SK-N-SH (cell line): ENCODE measurements at regions not wholly inside any gene's neighbourhood (a gene's known extent, or its start where the extent isn't known, plus 50 kb on each side); places are given as distances from the start of the nearest gene placed in this dataset.

Experiments used
- CTCF ChIA-PET: fragments of 300-600, 350-600 bp; formaldehyde crosslinking; extraction: SDS; loops from one replicate; lab custom pipeline; 2021; lab: Yijun Ruan, JAX
- POLR2A ChIA-PET: fragments of 350-600 bp; sonication (Branson Sonifier 250); formaldehyde crosslinking; extraction: SDS; loops from one replicate; lab custom pipeline; 2020; ENCODE audit warnings: antibody characterized with exemption, inconsistent platforms; lab: Yijun Ruan, JAX
- DNase-seq: peaks from one replicate; pipeline ENCODE4 v3.0.0; 2012
- H2AFZ ChIP-seq: fragments of 200-600 bp; sonication (generic); 2 replicates; pipeline ENCODE4 v1.8.1; 2016; ENCODE audit warnings: antibody characterized with exemption, mild to moderate bottlenecking, low read depth
- H3F3A ChIP-seq: fragments of 200-600 bp; sonication (generic); replicated peaks from 2 replicates; pipeline ENCODE3; 2016; ENCODE audit warnings: antibody characterized with exemption, mild to moderate bottlenecking; ENCODE audit not compliant: insufficient read depth
- H3K27ac ChIP-seq, 2 experiments: fragments of 200-500 bp in 1 of 2; fragments of 200-600 bp in 1 of 2; sonication (Bioruptor generic) in 1 of 2; sonication (generic), shearing (Covaris generic) in 1 of 2; 2 replicates each; pipeline versions ENCODE4 v1.5.1 to v1.6.1; 2014 to 2016; ENCODE audit warnings: low read depth in 2 of 2, inconsistent platforms in 1 of 2, low read length in 1 of 2, mild to moderate bottlenecking in 1 of 2, mixed read lengths in 1 of 2
- H3K27me3 ChIP-seq: fragments of 200-600 bp; sonication (generic), shearing (Covaris generic); 2 replicates; pipeline ENCODE4 v1.6.1; 2016; ENCODE audit warnings: mixed run types; ENCODE audit not compliant: insufficient read depth
- H3K36me3 ChIP-seq, 2 experiments: fragments of 200-500 bp in 1 of 2; fragments of 200-600 bp in 1 of 2; sonication (Bioruptor generic) in 1 of 2; sonication (generic) in 1 of 2; replicated peaks in 1 of 2; 2 replicates each; pipeline versions ENCODE3 to v1.5.1; 2014 to 2016; ENCODE audit warnings: low read length in 1 of 2, mild to moderate bottlenecking in 1 of 2; ENCODE audit not compliant: insufficient read depth in 2 of 2, control insufficient read depth in 1 of 2
- H3K4me1 ChIP-seq, 2 experiments: fragments of 200-500 bp in 1 of 2; fragments of 200-600 bp in 1 of 2; sonication (Bioruptor generic) in 1 of 2; sonication (generic), shearing (Covaris generic) in 1 of 2; 2 replicates each; pipeline versions ENCODE4 v1.5.1 to v1.6.1; 2014 to 2016; ENCODE audit warnings: low read depth in 1 of 2, low read length in 1 of 2, mixed run types in 1 of 2; ENCODE audit not compliant: insufficient read depth in 2 of 2, control insufficient read depth in 1 of 2
- H3K4me2 ChIP-seq: fragments of 200-600 bp; sonication (generic), shearing (Covaris generic); 2 replicates; pipeline ENCODE4 v1.6.1; 2017; ENCODE audit warnings: mixed run types
- H3K4me3 ChIP-seq, 2 experiments: fragments of 200-500 bp in 1 of 2; fragments of 200-600 bp in 1 of 2; sonication (Bioruptor generic) in 1 of 2; sonication (generic), shearing (Covaris generic) in 1 of 2; 2 replicates each; pipeline versions ENCODE4 v1.5.1 to v1.8.1; 2014 to 2016; ENCODE audit warnings: low read depth in 2 of 2, inconsistent platforms in 1 of 2, low read length in 1 of 2, mild to moderate bottlenecking in 1 of 2, mixed read lengths in 1 of 2, moderate library complexity in 1 of 2
- H3K79me2 ChIP-seq: fragments of 200-600 bp; sonication (generic); 2 replicates; pipeline ENCODE4 v1.8.1; 2017; ENCODE audit warnings: mild to moderate bottlenecking; ENCODE audit not compliant: insufficient read depth
- H3K9ac ChIP-seq: fragments of 200-600 bp; sonication (generic); 2 replicates; pipeline ENCODE4 v1.6.1; 2017; ENCODE audit warnings: mixed run types
- H3K9me2 ChIP-seq: fragments of 200-600 bp; sonication (generic); 2 replicates; pipeline ENCODE4 v1.6.1; 2017; ENCODE audit warnings: mixed run types
- H3K9me3 ChIP-seq: fragments of 200-600 bp; sonication (generic); 2 replicates; pipeline ENCODE4 v1.6.1; 2017; ENCODE audit warnings: mixed run types, mild to moderate bottlenecking, moderate library complexity
- H4K20me1 ChIP-seq: fragments of 200-600 bp; sonication (generic); 2 replicates; pipeline ENCODE4 v1.6.1; 2017; ENCODE audit warnings: mild to moderate bottlenecking, mixed run types; ENCODE audit not compliant: insufficient read depth
- CHD2 ChIP-seq: fragments of 150-350 bp; IDR thresholded peaks from 2 replicates; pipeline ENCODE4 v1.6.1; 2018; ENCODE audit warnings: low read length; ENCODE audit not compliant: partially characterized antibody
- ELF1 ChIP-seq: IDR thresholded peaks from 2 replicates; pipeline ENCODE4 v1.4.0; 2012
- EP300 ChIP-seq, 2 experiments: IDR thresholded peaks; 2 replicates each; pipeline versions ENCODE4 v1.4.0 to v1.6.1; 2012; ENCODE audit warnings: borderline replicate concordance in 1 of 2, low read depth in 1 of 2, low read length in 1 of 2
- FOSL2 ChIP-seq: IDR thresholded peaks from 2 replicates; pipeline ENCODE4 v1.4.0; 2012; ENCODE audit warnings: low read depth, mild to moderate bottlenecking, moderate library complexity, borderline replicate concordance
- GABPA ChIP-seq: IDR thresholded peaks from 2 replicates; pipeline ENCODE4 v1.4.0; 2012; ENCODE audit warnings: low read depth, mild to moderate bottlenecking
- GATA2 ChIP-seq: sonication (generic); formaldehyde crosslinking; IDR thresholded peaks from 2 replicates; pipeline ENCODE4 v1.5.0; 2020; ENCODE audit warnings: mild to moderate bottlenecking, missing genetic modification reagents
- MXI1 ChIP-seq: IDR thresholded peaks from 2 replicates; pipeline ENCODE4 v1.6.1; 2012; ENCODE audit warnings: mild to moderate bottlenecking, low read depth, low read length, improper control_type of control experiment
- NFIC ChIP-seq: IDR thresholded peaks from 2 replicates; pipeline ENCODE4 v1.4.0; 2012; ENCODE audit warnings: borderline replicate concordance
- NRF1 ChIP-seq: IDR thresholded peaks from 2 replicates; pipeline ENCODE4 v1.6.1; 2012; ENCODE audit warnings: low read depth, mild to moderate bottlenecking, low read length
- RCOR1 ChIP-seq: fragments of 150-350 bp; IDR thresholded peaks from 2 replicates; pipeline ENCODE4 v1.6.1; 2017; ENCODE audit warnings: antibody characterized with exemption, low read length
- TCF12 ChIP-seq: IDR thresholded peaks from 2 replicates; pipeline ENCODE4 v1.4.0; 2012
- TEAD4 ChIP-seq: IDR thresholded peaks from 2 replicates; pipeline ENCODE4 v1.4.0; 2012; ENCODE audit warnings: mild to moderate bottlenecking, borderline replicate concordance; ENCODE audit not compliant: insufficient read depth
- YY1 ChIP-seq: IDR thresholded peaks from 2 replicates; pipeline ENCODE4 v1.4.0; 2012; ENCODE audit warnings: low read depth, mild to moderate bottlenecking
- WGBS: methylation state at CpG from one replicate; pipeline ENCODE4 v1.1.6; 2017; ENCODE audit warnings: low lambda C conversion rate; 5-methylcytosine and 5-hydroxymethylcytosine counted together
- TF ChIP-seq, protein P1 (sequence below): IDR thresholded peaks from 2 replicates; pipeline ENCODE4; 2012
- TF ChIP-seq, protein P2 (sequence below): IDR thresholded peaks from 2 replicates; pipeline ENCODE4 v1.6.1; 2012; ENCODE audit warnings: mild to moderate bottlenecking, low read depth, low read length, moderate library complexity
- TF ChIP-seq, protein P3 (sequence below): fragments of 200-600 bp; sonication (generic); IDR thresholded peaks from 2 replicates; pipeline ENCODE4 v1.6.1; 2017; ENCODE audit warnings: antibody characterized with exemption, mild to moderate bottlenecking, moderate library complexity
- TF ChIP-seq, protein P4 (sequence below): fragments of 150-350 bp; IDR thresholded peaks from 2 replicates; pipeline ENCODE4 v1.6.1; 2017; ENCODE audit warnings: antibody characterized with exemption, low read length, low read depth, borderline replicate concordance

DNA sequence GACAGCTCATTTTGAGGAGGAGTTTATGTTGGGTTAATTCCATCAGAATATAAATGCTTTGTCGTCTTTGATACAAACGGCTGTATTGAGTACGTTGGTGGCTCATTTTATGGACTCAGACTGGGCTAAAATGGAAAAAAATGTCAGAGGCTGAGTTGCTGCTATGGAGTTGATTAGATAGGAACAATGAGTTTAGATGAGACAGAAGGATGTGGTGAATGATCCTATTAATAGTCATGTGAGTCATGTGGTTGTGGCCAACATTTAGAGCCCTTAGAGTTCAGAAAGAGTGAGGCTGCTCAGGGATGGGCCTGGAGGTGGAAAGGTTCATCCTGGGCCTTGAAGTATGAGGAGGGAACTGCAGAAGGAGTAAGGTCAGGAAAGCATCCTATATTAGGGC is 434.2 kb downstream of the MEIS1 start (continued):
- TF ChIP-seq, protein P1, sequence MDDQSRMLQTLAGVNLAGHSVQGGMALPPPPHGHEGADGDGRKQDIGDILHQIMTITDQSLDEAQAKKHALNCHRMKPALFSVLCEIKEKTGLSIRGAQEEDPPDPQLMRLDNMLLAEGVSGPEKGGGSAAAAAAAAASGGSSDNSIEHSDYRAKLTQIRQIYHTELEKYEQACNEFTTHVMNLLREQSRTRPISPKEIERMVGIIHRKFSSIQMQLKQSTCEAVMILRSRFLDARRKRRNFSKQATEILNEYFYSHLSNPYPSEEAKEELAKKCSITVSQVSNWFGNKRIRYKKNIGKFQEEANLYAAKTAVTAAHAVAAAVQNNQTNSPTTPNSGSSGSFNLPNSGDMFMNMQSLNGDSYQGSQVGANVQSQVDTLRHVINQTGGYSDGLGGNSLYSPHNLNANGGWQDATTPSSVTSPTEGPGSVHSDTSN = peak; percentile 7; the same call in 1 of the 2 replicates
- TF ChIP-seq, protein P2, sequence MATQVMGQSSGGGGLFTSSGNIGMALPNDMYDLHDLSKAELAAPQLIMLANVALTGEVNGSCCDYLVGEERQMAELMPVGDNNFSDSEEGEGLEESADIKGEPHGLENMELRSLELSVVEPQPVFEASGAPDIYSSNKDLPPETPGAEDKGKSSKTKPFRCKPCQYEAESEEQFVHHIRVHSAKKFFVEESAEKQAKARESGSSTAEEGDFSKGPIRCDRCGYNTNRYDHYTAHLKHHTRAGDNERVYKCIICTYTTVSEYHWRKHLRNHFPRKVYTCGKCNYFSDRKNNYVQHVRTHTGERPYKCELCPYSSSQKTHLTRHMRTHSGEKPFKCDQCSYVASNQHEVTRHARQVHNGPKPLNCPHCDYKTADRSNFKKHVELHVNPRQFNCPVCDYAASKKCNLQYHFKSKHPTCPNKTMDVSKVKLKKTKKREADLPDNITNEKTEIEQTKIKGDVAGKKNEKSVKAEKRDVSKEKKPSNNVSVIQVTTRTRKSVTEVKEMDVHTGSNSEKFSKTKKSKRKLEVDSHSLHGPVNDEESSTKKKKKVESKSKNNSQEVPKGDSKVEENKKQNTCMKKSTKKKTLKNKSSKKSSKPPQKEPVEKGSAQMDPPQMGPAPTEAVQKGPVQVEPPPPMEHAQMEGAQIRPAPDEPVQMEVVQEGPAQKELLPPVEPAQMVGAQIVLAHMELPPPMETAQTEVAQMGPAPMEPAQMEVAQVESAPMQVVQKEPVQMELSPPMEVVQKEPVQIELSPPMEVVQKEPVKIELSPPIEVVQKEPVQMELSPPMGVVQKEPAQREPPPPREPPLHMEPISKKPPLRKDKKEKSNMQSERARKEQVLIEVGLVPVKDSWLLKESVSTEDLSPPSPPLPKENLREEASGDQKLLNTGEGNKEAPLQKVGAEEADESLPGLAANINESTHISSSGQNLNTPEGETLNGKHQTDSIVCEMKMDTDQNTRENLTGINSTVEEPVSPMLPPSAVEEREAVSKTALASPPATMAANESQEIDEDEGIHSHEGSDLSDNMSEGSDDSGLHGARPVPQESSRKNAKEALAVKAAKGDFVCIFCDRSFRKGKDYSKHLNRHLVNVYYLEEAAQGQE = no peak
- no peak for TF ChIP-seq NRF1
- no peak for TF ChIP-seq ELF1
- no peak for TF ChIP-seq TEAD4
- no peak for TF ChIP-seq GABPA
- no peak for TF ChIP-seq YY1
- TF ChIP-seq GATA2 (CRISPR knock-in tag) = no peak
- TF ChIP-seq CHD2 = no peak
- TF ChIP-seq FOSL2 = peak; percentile 49; the same call in 1 of the 2 replicates
- TF ChIP-seq, protein P3, sequence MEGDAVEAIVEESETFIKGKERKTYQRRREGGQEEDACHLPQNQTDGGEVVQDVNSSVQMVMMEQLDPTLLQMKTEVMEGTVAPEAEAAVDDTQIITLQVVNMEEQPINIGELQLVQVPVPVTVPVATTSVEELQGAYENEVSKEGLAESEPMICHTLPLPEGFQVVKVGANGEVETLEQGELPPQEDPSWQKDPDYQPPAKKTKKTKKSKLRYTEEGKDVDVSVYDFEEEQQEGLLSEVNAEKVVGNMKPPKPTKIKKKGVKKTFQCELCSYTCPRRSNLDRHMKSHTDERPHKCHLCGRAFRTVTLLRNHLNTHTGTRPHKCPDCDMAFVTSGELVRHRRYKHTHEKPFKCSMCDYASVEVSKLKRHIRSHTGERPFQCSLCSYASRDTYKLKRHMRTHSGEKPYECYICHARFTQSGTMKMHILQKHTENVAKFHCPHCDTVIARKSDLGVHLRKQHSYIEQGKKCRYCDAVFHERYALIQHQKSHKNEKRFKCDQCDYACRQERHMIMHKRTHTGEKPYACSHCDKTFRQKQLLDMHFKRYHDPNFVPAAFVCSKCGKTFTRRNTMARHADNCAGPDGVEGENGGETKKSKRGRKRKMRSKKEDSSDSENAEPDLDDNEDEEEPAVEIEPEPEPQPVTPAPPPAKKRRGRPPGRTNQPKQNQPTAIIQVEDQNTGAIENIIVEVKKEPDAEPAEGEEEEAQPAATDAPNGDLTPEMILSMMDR = no peak
- TF ChIP-seq RCOR1 = no peak
- peak in 1 of 2 experiments; percentile 45; a peak in 1 of 4 replicates for TF ChIP-seq EP300 (IDR thresholded peaks at IDR 0.05; ENCODE audit: borderline replicate concordance in 1 of 2, low read depth in 1 of 2, low read length in 1 of 2)
- no peak for TF ChIP-seq MXI1
- TF ChIP-seq TCF12 = peak; percentile 58

DNA sequence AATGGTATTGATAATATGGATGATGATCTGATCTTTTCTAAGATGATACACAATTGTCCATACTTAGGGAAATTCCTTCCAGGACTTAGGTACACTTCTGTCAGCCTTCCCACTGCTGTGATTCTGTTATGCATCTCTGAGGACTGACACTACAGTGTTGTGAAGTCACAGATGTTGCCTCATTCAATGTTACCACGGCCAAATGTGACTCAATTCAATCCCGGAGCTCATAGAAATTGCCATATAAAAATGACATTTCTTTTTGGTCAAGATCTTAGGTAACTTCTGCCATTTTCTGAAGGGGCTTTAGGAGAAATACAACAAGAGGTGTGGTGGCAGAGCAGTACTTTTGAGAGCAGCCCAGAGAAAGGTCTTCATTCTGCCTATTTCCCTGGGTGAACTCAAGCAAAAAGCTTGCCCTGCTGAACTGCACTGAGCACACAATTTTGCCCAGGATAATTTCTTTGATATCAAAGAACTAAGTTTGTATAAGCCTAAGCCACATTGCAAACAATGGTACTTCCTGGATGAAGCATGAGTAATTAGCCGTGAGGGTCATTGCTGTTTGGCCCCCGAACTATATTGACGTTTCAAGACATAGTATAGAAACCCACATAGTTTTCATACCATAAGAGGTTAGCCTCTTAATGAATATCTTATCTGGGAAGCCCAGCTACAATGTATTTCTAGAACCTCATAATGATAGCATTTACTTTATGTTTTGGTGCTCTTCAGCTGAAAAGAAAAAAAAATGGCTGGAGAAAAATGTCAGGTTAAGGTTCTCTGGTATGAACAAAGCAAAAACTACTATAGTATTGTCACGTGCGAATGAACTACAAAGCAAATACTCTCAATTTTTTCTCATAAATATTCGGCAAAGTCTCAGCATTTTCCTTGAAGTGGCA is 437.4 kb downstream of the MEIS1 start:
- WGBS = 73% methylated on average over 8 of the region's 8 CpGs
- POLR2A ChIA-PET = no interaction called here
- Histone ChIP-seq H3K4me3 (no peak overlapping the region), H3K36me3 (no peaks in the 10 kb centered on the region), H3K9ac (no peak overlapping the region), H3K27ac (no peak overlapping the region), H3K79me2 (no peaks in the 10 kb centered on the region), H3K4me1 (peaks cover 9 to 43% of the 10 kb centered on the region in 2 experiments), H3K9me3 (no peaks in the 10 kb centered on the region), H3K4me2 (no peak overlapping the region), H2AFZ (no peak overlapping the region), H3K27me3 (no peaks in the 10 kb centered on the region), H4K20me1 (no peaks in the 10 kb centered on the region), H3K9me2 (no peaks in the 10 kb centered on the region), H3F3A (no peaks in the 10 kb centered on the region)
- no peak for DNase-seq
- CTCF ChIA-PET = no interaction called here
- TF ChIP-seq, protein P4, sequence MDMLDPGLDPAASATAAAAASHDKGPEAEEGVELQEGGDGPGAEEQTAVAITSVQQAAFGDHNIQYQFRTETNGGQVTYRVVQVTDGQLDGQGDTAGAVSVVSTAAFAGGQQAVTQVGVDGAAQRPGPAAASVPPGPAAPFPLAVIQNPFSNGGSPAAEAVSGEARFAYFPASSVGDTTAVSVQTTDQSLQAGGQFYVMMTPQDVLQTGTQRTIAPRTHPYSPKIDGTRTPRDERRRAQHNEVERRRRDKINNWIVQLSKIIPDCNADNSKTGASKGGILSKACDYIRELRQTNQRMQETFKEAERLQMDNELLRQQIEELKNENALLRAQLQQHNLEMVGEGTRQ = no peak
- TF ChIP-seq NFIC = no peak
